Right lobe of liver (tissue), 4 donors: ENCODE measurements at regions not wholly inside any gene's neighbourhood (a gene's known extent, or its start where the extent isn't known, plus 50 kb on each side); places are given as distances from the start of the nearest gene placed in this dataset.

Source experiments
- CTCF ChIP-seq, 4 donors: fragments of 200-600 bp in 3 of 4; fragments of 450-650 bp in 1 of 4; IDR thresholded peaks; one replicate each; pipeline versions ENCODE4 v1.5.1 to v1.8.0; 2016 to 2022; ENCODE audit warnings: antibody characterized with exemption in 4 of 4, mild to moderate bottlenecking in 2 of 4
- POLR2A ChIP-seq: fragments of 450-650 bp; IDR thresholded peaks from one replicate; pipeline ENCODE4 v1.6.1; 2017; ENCODE audit warnings: antibody characterized with exemption, mild to moderate bottlenecking
- donor health status: DM: no; HTN: no; CAD: no.
- donor health status: DM: no; HTN: no; CAD: no.
- donor health status: DM: no; HTN: yes; CAD: no.

- TF ChIP-seq POLR2A (no peak), CTCF (IDR thresholded peaks at IDR 0.05) (no peak)
Measured at GRCh38 chr7:86928308-86928707, 131.1 kb downstream of the ELAPOR2 start.
